Liver (tissue), 8 donors: ENCODE measurements at regions not wholly inside any gene's neighbourhood (a gene's known extent, or its start where the extent isn't known, plus 50 kb on each side); places are given as distances from the start of the nearest gene placed in this dataset.

ENCODE experiments used
- DNase-seq: peaks from one replicate; pipeline ENCODE4 v3.0.0-alpha.2; 2017; ENCODE audit warnings: low spot score
- H3K27ac ChIP-seq, 2 donors: one replicate each; pipeline ENCODE4 v1.7.0; 2013; ENCODE audit warnings: inconsistent platforms in 2 of 2, low read length in 2 of 2, control low read depth in 1 of 2, low read depth in 1 of 2, mild to moderate bottlenecking in 1 of 2
- H3K27me3 ChIP-seq, 4 donors: one replicate each; pipeline versions ENCODE4 v1.6.1 to v1.7.0; 2013; ENCODE audit warnings: low read length in 3 of 4, inconsistent platforms in 1 of 4, mild to moderate bottlenecking in 1 of 4, moderate library complexity in 1 of 4; ENCODE audit not compliant: control insufficient read depth in 4 of 4, insufficient read depth in 4 of 4
- H3K36me3 ChIP-seq, 4 donors: one replicate each; pipeline versions ENCODE4 v1.6.1 to v1.7.0; 2013; ENCODE audit warnings: low read length in 3 of 4, mild to moderate bottlenecking in 3 of 4, low read depth in 1 of 4, moderate library complexity in 1 of 4; ENCODE audit not compliant: control insufficient read depth in 4 of 4, insufficient read depth in 3 of 4
- H3K4me1 ChIP-seq, 4 donors: one replicate each; pipeline versions ENCODE4 v1.6.1 to v1.7.0; 2013; ENCODE audit warnings: low read length in 3 of 4, mild to moderate bottlenecking in 3 of 4, moderate library complexity in 1 of 4; ENCODE audit not compliant: control insufficient read depth in 4 of 4, insufficient read depth in 4 of 4
- H3K4me3 ChIP-seq, 3 donors: one replicate each; pipeline versions ENCODE4 v1.6.1 to v1.7.0; 2013; ENCODE audit warnings: low read length in 3 of 3, control low read depth in 1 of 3, low read depth in 1 of 3, mild to moderate bottlenecking in 1 of 3
- H3K9ac ChIP-seq, 2 donors: one replicate each; pipeline ENCODE4 v1.7.0; 2013; ENCODE audit warnings: low read length in 2 of 2, mild to moderate bottlenecking in 2 of 2, moderate library complexity in 2 of 2, control low read depth in 1 of 2, low read depth in 1 of 2
- H3K9me3 ChIP-seq, 4 donors: one replicate each; pipeline versions ENCODE4 v1.6.1 to v1.7.0; 2013; ENCODE audit warnings: low read length in 3 of 4; ENCODE audit not compliant: control insufficient read depth in 4 of 4
- ATF3 ChIP-seq: IDR thresholded peaks from 2 replicates; pipeline ENCODE4 v1.6.1; 2016; ENCODE audit warnings: antibody characterized with exemption
- CTCF ChIP-seq: fragments of 150-350 bp; IDR thresholded peaks from 2 replicates; pipeline ENCODE4 v1.5.1; 2017; ENCODE audit warnings: improper control_type of control experiment, low read depth, low read length; ENCODE audit not compliant: missing input control
- EGR1 ChIP-seq, 2 donors: IDR thresholded peaks; 2 replicates each; pipeline ENCODE4 v1.6.1; 2016 to 2018; ENCODE audit warnings: antibody characterized with exemption in 2 of 2, low read depth in 2 of 2
- FOXA1 ChIP-seq: IDR thresholded peaks from 2 replicates; pipeline ENCODE4 v1.6.1; 2016; ENCODE audit warnings: antibody characterized with exemption
- FOXA2 ChIP-seq: IDR thresholded peaks from 2 replicates; pipeline ENCODE4 v1.6.1; 2016; ENCODE audit warnings: antibody characterized with exemption
- GABPA ChIP-seq, 2 donors: IDR thresholded peaks in 1 of 2; conservative IDR thresholded peaks in 1 of 2; 2 replicates each; pipeline ENCODE4 v1.6.1; 2016; ENCODE audit warnings: antibody characterized with exemption in 2 of 2, mild to moderate bottlenecking in 1 of 2, moderate library complexity in 1 of 2
- HNF4A ChIP-seq, 2 donors: conservative IDR thresholded peaks; 2 replicates each; pipeline ENCODE4 v1.6.1; 2016; ENCODE audit warnings: antibody characterized with exemption in 2 of 2, mild to moderate bottlenecking in 2 of 2
- HNF4G ChIP-seq: IDR thresholded peaks from 2 replicates; pipeline ENCODE4 v1.6.1; 2016; ENCODE audit warnings: antibody characterized with exemption
- JUND ChIP-seq, 2 donors: IDR thresholded peaks; 2 replicates each; pipeline ENCODE4 v1.6.1; 2016; ENCODE audit warnings: antibody characterized with exemption in 2 of 2
- RAD21 ChIP-seq, 2 donors: IDR thresholded peaks; 2 replicates each; pipeline ENCODE4 v1.6.1; 2016; ENCODE audit warnings: antibody characterized with exemption in 2 of 2, mild to moderate bottlenecking in 2 of 2
- REST ChIP-seq: IDR thresholded peaks from 2 replicates; pipeline ENCODE4 v1.6.1; 2016; ENCODE audit warnings: antibody characterized with exemption, mild to moderate bottlenecking
- RXRA ChIP-seq, 2 donors: IDR thresholded peaks; 2 replicates each; pipeline ENCODE4 v1.6.1; 2017 to 2018; ENCODE audit warnings: antibody characterized with exemption in 2 of 2, mild to moderate bottlenecking in 1 of 2
- TAF1 ChIP-seq: conservative IDR thresholded peaks from 2 replicates; pipeline ENCODE4 v1.6.1; 2016; ENCODE audit warnings: antibody characterized with exemption, mild to moderate bottlenecking
- YY1 ChIP-seq: IDR thresholded peaks from 2 replicates; pipeline ENCODE4 v1.6.1; 2016; ENCODE audit warnings: antibody characterized with exemption, mild to moderate bottlenecking
- ZBTB33 ChIP-seq: IDR thresholded peaks from 2 replicates; pipeline ENCODE4 v1.6.1; 2016; ENCODE audit warnings: antibody characterized with exemption
- WGBS: extraction: QIAGEN DNeasy Blood & Tissue Kit; methylation state at CpG from one replicate; pipeline ENCODE4 v1.1.7; 2013; 5-methylcytosine and 5-hydroxymethylcytosine counted together
- donor health status: healthy.
- donor health status: healthy.
- donor health status: healthy.
- donor health status: healthy.
- donor health status: healthy.

GRCh38 chr12:126581655-126582054, 1516.4 kb downstream of the AACS start:
- Histone ChIP-seq H3K4me1 (no peaks in the 10 kb centered on the region), H3K36me3 (no peaks in the 10 kb centered on the region), H3K27ac (no peak overlapping the region), H3K4me3 (no peak overlapping the region), H3K9ac (no peak overlapping the region), H3K9me3 (no peaks in the 10 kb centered on the region), H3K27me3 (no peaks in the 10 kb centered on the region)
- DNase-seq, result no peak
- TF ChIP-seq YY1 (no peak), RXRA (IDR thresholded peaks at IDR 0.05) (no peak), TAF1 (no peak), REST (no peak), JUND (IDR thresholded peaks at IDR 0.05) (no peak), GABPA (IDR thresholded peaks at IDR 0.05 in 1 of 2, conservative IDR thresholded peaks at IDR 0.05 in 1 of 2) (no peak), HNF4A (conservative IDR thresholded peaks at IDR 0.05) (no peak), FOXA2 (no peak), ATF3 (no peak), EGR1 (IDR thresholded peaks at IDR 0.05; ENCODE audit: low read depth in 2 of 2) (no peak), FOXA1 (no peak), ZBTB33 (no peak), CTCF (no peak), RAD21 (IDR thresholded peaks at IDR 0.05) (no peak)

GRCh38 chr12:126582231-126582630, 1517.0 kb downstream of the AACS start:
- no peak overlapping the region for H3K27ac ChIP-seq
- no peaks in the 10 kb centered on the region for H3K27me3 ChIP-seq
- H3K9me3 ChIP-seq, result no peaks in the 10 kb centered on the region
- 36% methylated on average over 3 of the region's 3 CpGs for WGBS
- H3K4me3 ChIP-seq, result no peak overlapping the region
- DNase-seq, result no peak
- no peaks in the 10 kb centered on the region for H3K36me3 ChIP-seq
- no peaks in the 10 kb centered on the region for H3K4me1 ChIP-seq
- H3K9ac ChIP-seq, result no peak overlapping the region
- TF ChIP-seq HNF4G, result no peak
- peak in 1 of 2 donors; percentile 31 for TF ChIP-seq HNF4A (conservative IDR thresholded peaks at IDR 0.05)
- peak in 1 of 2 donors; percentile 62 for TF ChIP-seq JUND (IDR thresholded peaks at IDR 0.05)
- no peak for TF ChIP-seq CTCF
- no peak for TF ChIP-seq GABPA (IDR thresholded peaks at IDR 0.05 in 1 of 2, conservative IDR thresholded peaks at IDR 0.05 in 1 of 2)
- peak; percentile 35 for TF ChIP-seq FOXA2
- no peak for TF ChIP-seq TAF1
- no peak for TF ChIP-seq FOXA1
- no peak for TF ChIP-seq RAD21 (IDR thresholded peaks at IDR 0.05)
- no peak for TF ChIP-seq REST
- TF ChIP-seq ZBTB33, result no peak
- TF ChIP-seq EGR1 (IDR thresholded peaks at IDR 0.05; ENCODE audit: low read depth in 2 of 2), result no peak
